ENCODE measurements at regions not wholly inside any gene's neighbourhood (a gene's known extent, or its start where the extent isn't known, plus 50 kb on each side); places are given as distances from the start of the nearest gene placed in this dataset.

DNA sequence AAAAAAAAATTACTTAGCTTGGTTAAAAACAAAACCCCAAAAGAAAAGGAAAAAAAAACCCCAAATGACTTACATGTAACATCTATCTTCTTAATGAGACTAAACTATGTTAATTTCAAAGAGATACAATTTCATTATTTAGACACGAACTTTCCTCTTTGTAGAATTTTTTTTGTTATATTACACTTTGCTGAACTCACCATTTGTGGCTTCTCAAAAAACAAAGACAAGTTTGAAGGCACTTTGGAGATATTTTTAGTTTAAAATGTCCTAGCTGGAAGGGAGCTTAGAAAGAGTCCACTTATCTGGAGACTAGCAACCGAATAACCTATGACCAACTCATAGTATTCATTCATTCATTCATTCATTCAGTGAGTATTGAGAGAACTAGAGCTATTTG, 301.7 kb upstream of the ROPN1 start:
- H3K9me3 ChIP-seq (ENCODE audit: insufficient read depth, low read length), result no peaks in the 10 kb centered on the region
- H3K9me2 ChIP-seq (replicated peaks; ENCODE audit: insufficient read depth, low read length), result no peaks in the 10 kb centered on the region
- no peaks in the 10 kb centered on the region for H3K36me3 ChIP-seq (ENCODE audit: low read length)
- no peak overlapping the region for H3K4me3 ChIP-seq (ENCODE audit: insufficient read depth, low read length, poor library complexity, severe bottlenecking)
- no peak overlapping the region for H3K4me2 ChIP-seq (ENCODE audit: low read depth, low read length, poor library complexity, severe bottlenecking)
- no peaks in the 10 kb centered on the region for H3F3A ChIP-seq (ENCODE audit: insufficient read depth)
- H3K9ac ChIP-seq (ENCODE audit: low read length), result no peak overlapping the region
- H2AFZ ChIP-seq (ENCODE audit: low read depth, low read length, severe bottlenecking), result no peak overlapping the region
- H4K20me1 ChIP-seq (ENCODE audit: low read depth, low read length), result no peaks in the 10 kb centered on the region
- TF ChIP-seq EZH2phosphoT487 (conservative IDR thresholded peaks at IDR 0.05; ENCODE audit: low read length), result no peak
- TF ChIP-seq, protein P1, sequence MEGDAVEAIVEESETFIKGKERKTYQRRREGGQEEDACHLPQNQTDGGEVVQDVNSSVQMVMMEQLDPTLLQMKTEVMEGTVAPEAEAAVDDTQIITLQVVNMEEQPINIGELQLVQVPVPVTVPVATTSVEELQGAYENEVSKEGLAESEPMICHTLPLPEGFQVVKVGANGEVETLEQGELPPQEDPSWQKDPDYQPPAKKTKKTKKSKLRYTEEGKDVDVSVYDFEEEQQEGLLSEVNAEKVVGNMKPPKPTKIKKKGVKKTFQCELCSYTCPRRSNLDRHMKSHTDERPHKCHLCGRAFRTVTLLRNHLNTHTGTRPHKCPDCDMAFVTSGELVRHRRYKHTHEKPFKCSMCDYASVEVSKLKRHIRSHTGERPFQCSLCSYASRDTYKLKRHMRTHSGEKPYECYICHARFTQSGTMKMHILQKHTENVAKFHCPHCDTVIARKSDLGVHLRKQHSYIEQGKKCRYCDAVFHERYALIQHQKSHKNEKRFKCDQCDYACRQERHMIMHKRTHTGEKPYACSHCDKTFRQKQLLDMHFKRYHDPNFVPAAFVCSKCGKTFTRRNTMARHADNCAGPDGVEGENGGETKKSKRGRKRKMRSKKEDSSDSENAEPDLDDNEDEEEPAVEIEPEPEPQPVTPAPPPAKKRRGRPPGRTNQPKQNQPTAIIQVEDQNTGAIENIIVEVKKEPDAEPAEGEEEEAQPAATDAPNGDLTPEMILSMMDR (IDR thresholded peaks at IDR 0.05; ENCODE audit: insufficient read depth, low read length, poor library complexity, severe bottlenecking), result no peak
- H3K79me2 ChIP-seq (ENCODE audit: insufficient read depth, low read length), result no peaks in the 10 kb centered on the region
- H3K27ac ChIP-seq (ENCODE audit: low read depth, low read length), result no peak overlapping the region
- no peaks in the 10 kb centered on the region for H3K27me3 ChIP-seq (ENCODE audit: low read length)

DNA sequence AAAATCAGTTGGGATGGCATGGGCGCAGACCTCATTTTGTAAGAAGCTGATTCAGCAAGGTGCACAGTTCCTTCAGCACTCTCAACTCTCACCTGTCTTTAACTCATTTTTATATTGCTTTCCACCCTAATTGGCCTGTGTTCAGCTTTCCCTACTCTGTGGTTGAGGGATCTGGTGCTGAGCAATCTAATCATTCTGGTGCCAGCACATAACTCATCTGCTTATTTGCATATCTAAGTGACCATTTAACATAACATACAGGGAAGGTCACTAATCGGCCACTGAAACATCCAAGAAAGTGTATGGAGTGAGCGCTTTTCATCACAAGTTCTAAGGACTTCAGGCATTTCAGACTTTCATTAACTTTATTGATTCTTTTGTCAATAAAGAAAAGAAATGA, 303.4 kb upstream of the ROPN1 start:
- no peaks in the 10 kb centered on the region for H3K27me3 ChIP-seq (ENCODE audit: low read length)
- H3K4me3 ChIP-seq (ENCODE audit: insufficient read depth, low read length, poor library complexity, severe bottlenecking), result no peak overlapping the region
- H3K9me3 ChIP-seq (ENCODE audit: insufficient read depth, low read length), result no peaks in the 10 kb centered on the region
- no peaks in the 10 kb centered on the region for H3K9me2 ChIP-seq (replicated peaks; ENCODE audit: insufficient read depth, low read length)
- no peaks in the 10 kb centered on the region for H3F3A ChIP-seq (ENCODE audit: insufficient read depth)
- no peak overlapping the region for H3K9ac ChIP-seq (ENCODE audit: low read length)
- no peak overlapping the region for H3K4me2 ChIP-seq (ENCODE audit: low read depth, low read length, poor library complexity, severe bottlenecking)
- no peaks in the 10 kb centered on the region for H3K79me2 ChIP-seq (ENCODE audit: insufficient read depth, low read length)
- TF ChIP-seq, protein P1 (IDR thresholded peaks at IDR 0.05; ENCODE audit: insufficient read depth, low read length, poor library complexity, severe bottlenecking), result no peak
- no peak for TF ChIP-seq EZH2phosphoT487 (conservative IDR thresholded peaks at IDR 0.05; ENCODE audit: low read length)
- H4K20me1 ChIP-seq (ENCODE audit: low read depth, low read length), result no peaks in the 10 kb centered on the region
- H3K27ac ChIP-seq (ENCODE audit: low read depth, low read length), result no peak overlapping the region
- H2AFZ ChIP-seq (ENCODE audit: low read depth, low read length, severe bottlenecking), result no peak overlapping the region
- no peaks in the 10 kb centered on the region for H3K36me3 ChIP-seq (ENCODE audit: low read length)

DNA sequence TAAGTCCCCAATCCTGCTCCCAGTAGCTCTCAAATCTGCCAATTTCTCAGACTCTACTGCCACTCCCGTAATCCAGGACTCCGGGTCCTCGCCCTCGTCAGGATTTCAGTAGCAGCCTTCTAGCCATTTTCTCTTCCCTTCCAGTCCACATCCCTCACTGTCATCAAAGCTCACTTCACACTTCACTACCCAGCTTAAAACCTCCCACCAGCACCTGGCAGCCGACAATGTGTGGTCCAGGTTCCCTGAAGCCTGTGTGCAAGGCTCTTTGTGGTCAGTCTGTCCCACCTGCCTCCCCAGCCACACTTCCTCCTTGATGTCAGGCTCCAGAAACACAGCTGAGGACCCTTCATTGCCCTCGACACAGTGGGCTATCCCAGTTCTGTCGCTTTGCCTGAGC, 304.5 kb upstream of the ROPN1 start:
- H3K36me3 ChIP-seq (ENCODE audit: low read length), result no peaks in the 10 kb centered on the region
- H3K9me2 ChIP-seq (replicated peaks; ENCODE audit: insufficient read depth, low read length), result no peaks in the 10 kb centered on the region
- no peaks in the 10 kb centered on the region for H3K27me3 ChIP-seq (ENCODE audit: low read length)
- H3K4me3 ChIP-seq (ENCODE audit: insufficient read depth, low read length, poor library complexity, severe bottlenecking), result no peak overlapping the region
- H3K79me2 ChIP-seq (ENCODE audit: insufficient read depth, low read length), result no peaks in the 10 kb centered on the region
- no peak overlapping the region for H2AFZ ChIP-seq (ENCODE audit: low read depth, low read length, severe bottlenecking)
- no peaks in the 10 kb centered on the region for H3F3A ChIP-seq (ENCODE audit: insufficient read depth)
- no peak overlapping the region for H3K27ac ChIP-seq (ENCODE audit: low read depth, low read length)
- no peak for TF ChIP-seq EZH2phosphoT487 (conservative IDR thresholded peaks at IDR 0.05; ENCODE audit: low read length)
- TF ChIP-seq, protein P1 (IDR thresholded peaks at IDR 0.05; ENCODE audit: insufficient read depth, low read length, poor library complexity, severe bottlenecking), result no peak
- no peaks in the 10 kb centered on the region for H4K20me1 ChIP-seq (ENCODE audit: low read depth, low read length)
- H3K9me3 ChIP-seq (ENCODE audit: insufficient read depth, low read length), result no peaks in the 10 kb centered on the region
- no peak overlapping the region for H3K9ac ChIP-seq (ENCODE audit: low read length)
- H3K4me2 ChIP-seq (ENCODE audit: low read depth, low read length, poor library complexity, severe bottlenecking), result no peak overlapping the region

All from SU-DHL-6 (cell line).